Hepatocyte (in vitro differentiated cells): ENCODE measurements at regions not wholly inside any gene's neighbourhood (a gene's known extent, or its start where the extent isn't known, plus 50 kb on each side); places are given as distances from the start of the nearest gene placed in this dataset.

Source experiments
- DNase-seq: peaks from one replicate; pipeline ENCODE4 v3.0.0-alpha.2; 2016; ENCODE audit warnings: low spot score
- H2AFZ ChIP-seq: fragments of 200-600 bp; sonication (generic); 2 replicates; pipeline ENCODE4 v1.6.0; 2016; ENCODE audit warnings: antibody characterized with exemption, mild to moderate bottlenecking
- H3K27ac ChIP-seq: fragments of 200-600 bp; sonication (generic); 2 replicates; pipeline ENCODE4 v1.5.1; 2016; ENCODE audit warnings: mild to moderate bottlenecking
- H3K27me3 ChIP-seq: fragments of 200-600 bp; sonication (generic); 2 replicates; pipeline ENCODE4 v1.6.1; 2016
- H3K36me3 ChIP-seq: fragments of 200-600 bp; sonication (generic); replicated peaks from 2 replicates; pipeline ENCODE4 v1.5.1; 2016; ENCODE audit warnings: low read depth; ENCODE audit not compliant: insufficient read depth
- H3K4me1 ChIP-seq: fragments of 200-600 bp; sonication (generic); 2 replicates; pipeline ENCODE4 v1.5.1; 2016; ENCODE audit warnings: mild to moderate bottlenecking, moderate library complexity; ENCODE audit not compliant: insufficient read depth
- H3K4me2 ChIP-seq: fragments of 200-600 bp; sonication (generic); 2 replicates; pipeline ENCODE4 v1.6.0; 2016
- H3K4me3 ChIP-seq: fragments of 200-600 bp; sonication (generic); 2 replicates; pipeline ENCODE4 v1.5.1; 2016; ENCODE audit warnings: mild to moderate bottlenecking
- H3K79me2 ChIP-seq: fragments of 200-600 bp; sonication (generic); 2 replicates; pipeline ENCODE4 v1.6.0; 2017; ENCODE audit warnings: mild to moderate bottlenecking
- H3K9me2 ChIP-seq: fragments of 200-600 bp; sonication (generic); replicated peaks from 2 replicates; pipeline ENCODE4 v1.6.0; 2017; ENCODE audit warnings: mild to moderate bottlenecking; ENCODE audit not compliant: insufficient read depth
- H3K9me3 ChIP-seq: fragments of 200-600 bp; sonication (generic); 2 replicates; pipeline ENCODE4 v1.5.1; 2016; ENCODE audit warnings: low read depth, mild to moderate bottlenecking
- H4K20me1 ChIP-seq: fragments of 200-600 bp; sonication (generic); 2 replicates; pipeline ENCODE4 v1.6.0; 2016; ENCODE audit warnings: mild to moderate bottlenecking; ENCODE audit not compliant: insufficient read depth, poor library complexity, severe bottlenecking
- EZH2 ChIP-seq: fragments of 200-600 bp; sonication (generic); IDR thresholded peaks from 2 replicates; pipeline ENCODE4 v1.6.1; 2016; ENCODE audit warnings: antibody characterized with exemption, mild to moderate bottlenecking, borderline replicate concordance
- EZH2phosphoT487 ChIP-seq: fragments of 200-600 bp; sonication (generic); IDR thresholded peaks from one replicate; pipeline ENCODE4 v1.6.1; 2018; ENCODE audit warnings: antibody characterized with exemption, mild to moderate bottlenecking, low read depth, moderate library complexity; ENCODE audit not compliant: unreplicated experiment, severe bottlenecking
- WGBS: methylation state at CpG from one replicate; pipeline ENCODE4 v1.1.6; 2016; ENCODE audit warnings: low lambda C conversion rate; ENCODE audit errors: missing lambda C conversion rate; 5-methylcytosine and 5-hydroxymethylcytosine counted together
- TF ChIP-seq, protein P1 (sequence below): fragments of 200-600 bp; sonication (generic); IDR thresholded peaks from 2 replicates; pipeline ENCODE4 v1.5.1; 2016; ENCODE audit warnings: antibody characterized with exemption, mild to moderate bottlenecking; ENCODE audit not compliant: poor library complexity

DNA sequence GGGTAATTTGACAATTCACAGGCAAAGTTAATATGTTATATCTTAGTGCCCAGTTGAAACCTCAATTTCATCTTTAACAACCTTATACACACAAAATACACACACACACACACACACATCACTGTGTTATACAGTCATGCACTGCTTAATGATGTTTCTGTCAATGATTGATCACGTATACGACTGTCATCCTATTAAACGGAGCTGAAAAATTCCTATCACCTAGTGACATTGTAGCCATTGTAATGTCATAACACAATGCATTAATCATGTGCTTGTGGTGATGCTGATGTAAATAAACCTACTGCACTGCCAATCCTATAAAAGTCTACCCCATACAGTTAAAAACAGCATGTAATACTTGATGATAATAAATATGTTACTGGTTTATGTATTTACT lies 64.8 kb upstream of the HLA-E start:
- Histone ChIP-seq H3K4me3 (no peak overlapping the region), H3K27ac (no peak overlapping the region), H4K20me1 (no peaks in the 10 kb centered on the region), H3K27me3 (peaks cover 29% of the 10 kb centered on the region), H3K79me2 (no peaks in the 10 kb centered on the region), H3K36me3 (no peaks in the 10 kb centered on the region), H3K9me2 (no peaks in the 10 kb centered on the region), H3K9me3 (no peaks in the 10 kb centered on the region), H3K4me2 (no peak overlapping the region), H3K4me1 (no peaks in the 10 kb centered on the region), H2AFZ (no peak overlapping the region)
- WGBS, result 73% methylated on average over 3 of the region's 3 CpGs
- DNase-seq, result no peak
- no peak for TF ChIP-seq EZH2
- TF ChIP-seq, protein P1, sequence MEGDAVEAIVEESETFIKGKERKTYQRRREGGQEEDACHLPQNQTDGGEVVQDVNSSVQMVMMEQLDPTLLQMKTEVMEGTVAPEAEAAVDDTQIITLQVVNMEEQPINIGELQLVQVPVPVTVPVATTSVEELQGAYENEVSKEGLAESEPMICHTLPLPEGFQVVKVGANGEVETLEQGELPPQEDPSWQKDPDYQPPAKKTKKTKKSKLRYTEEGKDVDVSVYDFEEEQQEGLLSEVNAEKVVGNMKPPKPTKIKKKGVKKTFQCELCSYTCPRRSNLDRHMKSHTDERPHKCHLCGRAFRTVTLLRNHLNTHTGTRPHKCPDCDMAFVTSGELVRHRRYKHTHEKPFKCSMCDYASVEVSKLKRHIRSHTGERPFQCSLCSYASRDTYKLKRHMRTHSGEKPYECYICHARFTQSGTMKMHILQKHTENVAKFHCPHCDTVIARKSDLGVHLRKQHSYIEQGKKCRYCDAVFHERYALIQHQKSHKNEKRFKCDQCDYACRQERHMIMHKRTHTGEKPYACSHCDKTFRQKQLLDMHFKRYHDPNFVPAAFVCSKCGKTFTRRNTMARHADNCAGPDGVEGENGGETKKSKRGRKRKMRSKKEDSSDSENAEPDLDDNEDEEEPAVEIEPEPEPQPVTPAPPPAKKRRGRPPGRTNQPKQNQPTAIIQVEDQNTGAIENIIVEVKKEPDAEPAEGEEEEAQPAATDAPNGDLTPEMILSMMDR, result no peak
- no peak for TF ChIP-seq EZH2phosphoT487
